ENCODE measurements at regions not wholly inside any gene's neighbourhood (a gene's known extent, or its start where the extent isn't known, plus 50 kb on each side); places are given as distances from the start of the nearest gene placed in this dataset.

- DNase-seq = no peak
Observed at GRCh38 chr9:11749396-11749795, 943.8 kb upstream of the TYRP1 start.

- DNase-seq = no peak
Observed at GRCh38 chr9:11755951-11756350, 937.2 kb upstream of the TYRP1 start.

GRCh38 chr9:11757408-11757807 lies 935.8 kb upstream of the TYRP1 start:
- no peak for DNase-seq

GRCh38 chr9:11758016-11758415 lies 935.2 kb upstream of the TYRP1 start:
- no peak for DNase-seq

- DNase-seq = no peak
Observed at GRCh38 chr9:11779971-11780370, 913.2 kb upstream of the TYRP1 start.

- DNase-seq = no peak
Observed at GRCh38 chr9:11792870-11793269, 900.3 kb upstream of the TYRP1 start.

- no peak for DNase-seq
Observed at GRCh38 chr9:11794984-11795383, 898.2 kb upstream of the TYRP1 start.

GRCh38 chr9:11805969-11806368 lies 887.2 kb upstream of the TYRP1 start:
- no peak for DNase-seq

- no peak for DNase-seq
Observed at GRCh38 chr9:11821306-11821975, 871.7 kb upstream of the TYRP1 start.

GRCh38 chr9:11828201-11828600 lies 865.0 kb upstream of the TYRP1 start:
- no peak for DNase-seq

- DNase-seq = no peak
Observed at GRCh38 chr9:11833056-11833455, 860.1 kb upstream of the TYRP1 start.

- no peak for DNase-seq
Observed at GRCh38 chr9:11868795-11869194, 824.4 kb upstream of the TYRP1 start.

- DNase-seq = peak; percentile 62
Observed at GRCh38 chr9:11871852-11872251, 821.3 kb upstream of the TYRP1 start.

- DNase-seq = peak; percentile 58
Observed at GRCh38 chr9:11872471-11872870, 820.7 kb upstream of the TYRP1 start.

GRCh38 chr9:11874414-11874813 lies 818.8 kb upstream of the TYRP1 start:
- no peak for DNase-seq

- DNase-seq = no peak
Observed at GRCh38 chr9:11892401-11892800, 800.8 kb upstream of the TYRP1 start.

- no peak for DNase-seq
Observed at GRCh38 chr9:11893331-11893730, 799.9 kb upstream of the TYRP1 start.

GRCh38 chr9:11894136-11894535 lies 799.0 kb upstream of the TYRP1 start:
- DNase-seq = no peak

- no peak for DNase-seq
Observed at GRCh38 chr9:11902610-11903009, 790.6 kb upstream of the TYRP1 start.

- DNase-seq = no peak
Observed at GRCh38 chr9:11915699-11916098, 777.5 kb upstream of the TYRP1 start.

GRCh38 chr9:11928871-11929321 lies 764.3 kb upstream of the TYRP1 start:
- DNase-seq = no peak

- no peak for DNase-seq
Observed at GRCh38 chr9:11931109-11931508, 762.1 kb upstream of the TYRP1 start.

- DNase-seq = no peak
Observed at GRCh38 chr9:11931751-11932150, 761.4 kb upstream of the TYRP1 start.

GRCh38 chr9:11933926-11934325 lies 759.3 kb upstream of the TYRP1 start:
- peak; percentile 38 for DNase-seq

GRCh38 chr9:11946531-11946930 lies 746.7 kb upstream of the TYRP1 start:
- no peak for DNase-seq

Measured in NCI-H1436 (cell line).